SJSA1 (cell line): ENCODE measurements at regions not wholly inside any gene's neighbourhood (a gene's known extent, or its start where the extent isn't known, plus 50 kb on each side); places are given as distances from the start of the nearest gene placed in this dataset.

ENCODE experiments used
- DNase-seq, 2 experiments: peaks; one replicate each; pipeline ENCODE4 v3.0.0-alpha.2; 2015 to 2020; ENCODE audit warnings: low spot score in 2 of 2, low read depth in 1 of 2
- H3K27ac ChIP-seq: fragments of 250-450 bp; sonication (Bioruptor Pico); 2 replicates; pipeline ENCODE4 v1.5.1; 2020; ENCODE audit warnings: mild to moderate bottlenecking, moderate library complexity
- H3K27me3 ChIP-seq: fragments of 250-450 bp; sonication (Bioruptor Pico); replicated peaks from 2 replicates; pipeline ENCODE4 v1.5.1; 2020; ENCODE audit warnings: mild to moderate bottlenecking, moderate library complexity
- H3K36me3 ChIP-seq: fragments of 250-450 bp; sonication (Bioruptor Pico); 2 replicates; pipeline ENCODE4 v1.5.1; 2020; ENCODE audit warnings: mild to moderate bottlenecking
- H3K4me1 ChIP-seq: fragments of 250-450 bp; sonication (Bioruptor Pico); replicated peaks from 2 replicates; pipeline ENCODE4 v1.6.1; 2021; ENCODE audit warnings: mild to moderate bottlenecking
- H3K4me3 ChIP-seq: fragments of 250-450 bp; sonication (Bioruptor Pico); 2 replicates; pipeline ENCODE4 v1.5.1; 2020; ENCODE audit warnings: mild to moderate bottlenecking
- H3K9me3 ChIP-seq: fragments of 250-450 bp; sonication (Bioruptor Pico); replicated peaks from 2 replicates; pipeline ENCODE4 v1.5.1; 2020; ENCODE audit warnings: mild to moderate bottlenecking

DNA sequence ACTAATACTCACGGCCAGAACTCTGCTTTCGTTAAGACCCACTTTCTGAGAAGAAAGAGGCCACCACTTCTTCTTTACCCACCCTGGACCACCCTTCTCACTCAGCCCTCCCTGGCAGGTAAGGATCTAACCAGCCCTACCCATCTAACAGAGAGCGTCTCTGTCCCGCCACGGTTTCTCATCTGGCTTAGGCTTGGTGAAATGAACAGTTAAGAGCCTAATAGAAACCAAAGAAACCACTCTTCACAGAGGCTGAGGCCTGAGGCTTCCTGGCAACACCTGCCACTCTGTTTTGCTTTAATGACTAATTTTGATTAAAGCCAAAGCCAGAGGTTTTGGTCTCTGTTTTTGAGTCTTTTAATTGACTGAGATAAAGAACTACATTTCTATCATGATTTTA is 354.1 kb upstream of the SLC30A5 start:
- H3K27ac ChIP-seq, result no peak overlapping the region
- no peak overlapping the region for H3K4me3 ChIP-seq
- H3K27me3 ChIP-seq, result no peaks in the 10 kb centered on the region
- H3K9me3 ChIP-seq, result no peaks in the 10 kb centered on the region
- no peaks in the 10 kb centered on the region for H3K36me3 ChIP-seq
- no peaks in the 10 kb centered on the region for H3K4me1 ChIP-seq
- no peak for DNase-seq

DNA sequence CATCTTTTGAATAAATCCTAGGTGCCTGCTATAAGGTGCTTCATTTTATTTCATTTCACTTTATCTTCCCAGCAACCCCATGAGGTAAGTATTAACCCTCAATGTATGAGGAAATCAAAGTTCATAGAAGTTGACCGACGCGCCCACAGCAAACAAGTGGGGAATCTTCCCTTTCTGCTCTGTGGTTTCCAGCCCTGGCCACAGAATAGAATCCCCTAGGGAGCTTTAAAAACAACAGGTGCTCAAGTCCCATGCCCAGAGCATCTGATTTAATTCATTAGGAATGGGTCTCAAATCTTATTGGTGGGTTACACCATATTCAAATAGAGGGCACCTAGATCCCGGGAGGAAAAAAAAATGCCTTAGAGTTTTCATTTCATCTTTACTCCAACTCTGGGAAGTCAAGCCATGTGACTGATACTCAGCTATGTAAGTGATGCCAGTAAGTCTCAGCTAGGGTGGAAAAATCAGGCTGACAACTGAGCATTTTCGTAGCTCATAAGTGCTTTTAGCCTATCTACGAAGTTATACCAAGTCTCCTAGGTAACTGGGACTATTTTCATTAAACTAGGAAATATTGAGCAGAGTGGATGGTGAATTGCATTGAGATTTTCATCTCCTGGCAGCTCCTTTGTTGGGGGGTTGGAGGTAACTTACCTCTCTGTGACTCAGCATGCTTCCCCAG is 353.4 kb upstream of the SLC30A5 start:
- no peak for DNase-seq
- no peaks in the 10 kb centered on the region for H3K9me3 ChIP-seq
- no peaks in the 10 kb centered on the region for H3K36me3 ChIP-seq
- H3K27ac ChIP-seq, result no peak overlapping the region
- no peaks in the 10 kb centered on the region for H3K4me1 ChIP-seq
- no peak overlapping the region for H3K4me3 ChIP-seq
- H3K27me3 ChIP-seq, result no peaks in the 10 kb centered on the region

GRCh38 chr5:68744206-68744605 is 349.6 kb upstream of the SLC30A5 start:
- H3K27ac ChIP-seq, result no peak overlapping the region
- no peak for DNase-seq
- no peaks in the 10 kb centered on the region for H3K27me3 ChIP-seq
- no peaks in the 10 kb centered on the region for H3K4me1 ChIP-seq
- no peaks in the 10 kb centered on the region for H3K36me3 ChIP-seq
- no peak overlapping the region for H3K4me3 ChIP-seq
- H3K9me3 ChIP-seq, result no peaks in the 10 kb centered on the region

- H3K4me3 ChIP-seq, result no peak overlapping the region
- no peak for DNase-seq
- no peaks in the 10 kb centered on the region for H3K4me1 ChIP-seq
- no peaks in the 10 kb centered on the region for H3K27me3 ChIP-seq
- no peak overlapping the region for H3K27ac ChIP-seq
- no peaks in the 10 kb centered on the region for H3K9me3 ChIP-seq
- H3K36me3 ChIP-seq, result no peaks in the 10 kb centered on the region
These were observed 348.4 kb upstream of the SLC30A5 start for GRCh38 chr5:68745448-68745847.

DNA sequence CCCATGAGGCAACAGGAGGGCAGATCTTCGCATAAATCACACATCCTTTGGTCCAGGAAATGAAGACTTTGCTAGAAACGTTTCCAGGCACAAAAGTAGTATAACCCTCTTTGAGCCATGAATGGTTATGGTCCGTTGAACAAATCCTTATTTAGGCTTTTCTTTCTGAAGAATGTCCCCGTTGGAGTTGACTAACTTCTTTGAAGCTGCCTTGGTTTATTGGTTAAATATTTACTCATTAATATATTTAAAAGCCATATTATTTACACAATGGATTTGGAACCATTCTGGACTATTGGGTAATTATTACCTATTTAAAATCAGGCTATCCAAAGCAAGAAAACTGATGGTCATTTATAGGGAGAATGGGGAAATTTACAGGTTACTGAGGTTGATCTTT is 347.6 kb upstream of the SLC30A5 start:
- no peak for DNase-seq
- no peaks in the 10 kb centered on the region for H3K27me3 ChIP-seq
- H3K4me1 ChIP-seq, result no peaks in the 10 kb centered on the region
- no peak overlapping the region for H3K27ac ChIP-seq
- H3K36me3 ChIP-seq, result no peaks in the 10 kb centered on the region
- H3K9me3 ChIP-seq, result no peaks in the 10 kb centered on the region
- no peak overlapping the region for H3K4me3 ChIP-seq

- Histone ChIP-seq H3K4me3 (no peak overlapping the region), H3K4me1 (no peaks in the 10 kb centered on the region), H3K9me3 (no peaks in the 10 kb centered on the region), H3K27me3 (no peaks in the 10 kb centered on the region), H3K36me3 (no peaks in the 10 kb centered on the region), H3K27ac (no peak overlapping the region)
- no peak for DNase-seq
These were observed 347.0 kb upstream of the SLC30A5 start for GRCh38 chr5:68746643-68747420.

GRCh38 chr5:68747521-68747920 is 346.3 kb upstream of the SLC30A5 start:
- H3K27ac ChIP-seq, result no peak overlapping the region
- H3K4me1 ChIP-seq, result no peaks in the 10 kb centered on the region
- no peaks in the 10 kb centered on the region for H3K36me3 ChIP-seq
- H3K4me3 ChIP-seq, result no peak overlapping the region
- no peak for DNase-seq
- H3K9me3 ChIP-seq, result no peaks in the 10 kb centered on the region
- no peaks in the 10 kb centered on the region for H3K27me3 ChIP-seq

DNA sequence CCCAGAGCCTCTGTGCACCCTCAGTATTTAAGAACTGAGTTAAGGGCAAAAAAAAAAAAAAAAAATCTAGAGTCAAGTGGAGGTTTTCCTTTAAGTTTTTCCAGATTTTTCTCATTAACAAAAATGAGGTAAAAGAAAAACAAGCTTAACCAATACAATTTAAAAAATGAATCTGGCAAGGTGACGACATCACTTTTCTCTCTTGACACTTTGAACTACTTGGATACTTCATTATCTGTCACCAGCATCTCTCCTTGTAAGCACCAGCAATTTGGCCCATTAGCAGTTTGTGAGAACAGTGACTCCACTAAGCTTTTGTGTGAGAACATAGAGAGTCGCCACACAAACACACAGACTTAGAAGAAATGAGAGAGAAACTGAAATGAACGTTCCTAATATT is 345.7 kb upstream of the SLC30A5 start:
- DNase-seq, result no peak
- H3K36me3 ChIP-seq, result no peaks in the 10 kb centered on the region
- no peak overlapping the region for H3K27ac ChIP-seq
- no peaks in the 10 kb centered on the region for H3K27me3 ChIP-seq
- no peaks in the 10 kb centered on the region for H3K9me3 ChIP-seq
- H3K4me1 ChIP-seq, result no peaks in the 10 kb centered on the region
- H3K4me3 ChIP-seq, result no peak overlapping the region

- no peaks in the 10 kb centered on the region for H3K27me3 ChIP-seq
- no peaks in the 10 kb centered on the region for H3K36me3 ChIP-seq
- no peak for DNase-seq
- no peaks in the 10 kb centered on the region for H3K4me1 ChIP-seq
- H3K9me3 ChIP-seq, result no peaks in the 10 kb centered on the region
- no peak overlapping the region for H3K4me3 ChIP-seq
- no peak overlapping the region for H3K27ac ChIP-seq
These were observed 344.7 kb upstream of the SLC30A5 start for GRCh38 chr5:68749077-68749476.

- no peaks in the 10 kb centered on the region for H3K27me3 ChIP-seq
- no peaks in the 10 kb centered on the region for H3K4me1 ChIP-seq
- H3K36me3 ChIP-seq, result no peaks in the 10 kb centered on the region
- no peak for DNase-seq
- no peak overlapping the region for H3K27ac ChIP-seq
- H3K4me3 ChIP-seq, result no peak overlapping the region
- H3K9me3 ChIP-seq, result no peaks in the 10 kb centered on the region
These were observed 344.2 kb upstream of the SLC30A5 start for GRCh38 chr5:68749631-68750030.

GRCh38 chr5:68751661-68752060 is 342.2 kb upstream of the SLC30A5 start:
- Histone ChIP-seq H3K27ac (no peak overlapping the region), H3K4me1 (no peaks in the 10 kb centered on the region), H3K9me3 (no peaks in the 10 kb centered on the region), H3K27me3 (no peaks in the 10 kb centered on the region), H3K4me3 (no peak overlapping the region), H3K36me3 (no peaks in the 10 kb centered on the region)
- no peak for DNase-seq

- Histone ChIP-seq H3K4me1 (no peaks in the 10 kb centered on the region), H3K9me3 (no peaks in the 10 kb centered on the region), H3K4me3 (no peak overlapping the region), H3K27me3 (no peaks in the 10 kb centered on the region), H3K36me3 (no peaks in the 10 kb centered on the region), H3K27ac (no peak overlapping the region)
- DNase-seq, result no peak
These were observed 339.3 kb upstream of the SLC30A5 start for GRCh38 chr5:68754536-68754935.

DNA sequence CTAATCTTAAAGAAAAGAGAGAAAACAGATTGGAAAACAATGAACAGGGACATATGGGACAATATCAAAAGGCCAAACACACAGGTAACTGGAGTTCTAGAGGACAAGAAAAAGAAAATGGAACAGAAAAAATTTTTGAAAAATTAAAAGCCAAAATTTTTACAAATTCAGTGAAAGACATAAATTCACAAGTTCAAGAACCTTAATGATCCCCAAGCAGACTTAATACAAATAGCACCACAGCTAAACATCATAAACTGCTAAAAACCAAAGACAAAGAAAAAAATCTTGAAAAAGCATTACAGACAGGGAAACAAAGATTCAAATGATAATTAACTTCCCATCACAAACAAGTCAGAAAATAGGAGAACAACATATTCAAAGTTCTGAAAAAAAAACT is 338.5 kb upstream of the SLC30A5 start:
- no peaks in the 10 kb centered on the region for H3K4me1 ChIP-seq
- H3K9me3 ChIP-seq, result no peaks in the 10 kb centered on the region
- no peaks in the 10 kb centered on the region for H3K36me3 ChIP-seq
- H3K27ac ChIP-seq, result no peak overlapping the region
- no peak overlapping the region for H3K4me3 ChIP-seq
- H3K27me3 ChIP-seq, result no peaks in the 10 kb centered on the region
- no peak for DNase-seq

DNA sequence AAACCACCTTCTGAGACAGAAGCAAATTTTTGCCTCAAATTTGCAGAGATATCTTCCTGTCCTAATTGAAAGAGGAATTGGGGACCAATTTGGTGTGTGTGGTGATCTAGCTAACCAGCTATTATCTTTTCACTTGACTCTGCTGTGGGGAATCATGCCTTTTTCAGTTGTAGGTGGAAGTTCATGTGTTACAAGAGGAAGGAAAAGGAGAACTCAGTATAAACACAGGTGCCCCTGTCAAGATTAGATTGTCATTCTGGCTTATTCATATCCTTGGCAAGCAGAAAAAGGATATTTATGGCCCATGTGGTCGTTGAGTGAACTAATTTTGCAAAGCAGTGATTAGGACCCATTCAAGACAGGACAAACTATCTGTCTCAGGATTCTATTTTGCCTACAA is 336.8 kb upstream of the SLC30A5 start:
- H3K4me1 ChIP-seq, result no peaks in the 10 kb centered on the region
- no peak overlapping the region for H3K4me3 ChIP-seq
- no peak overlapping the region for H3K27ac ChIP-seq
- H3K27me3 ChIP-seq, result no peaks in the 10 kb centered on the region
- no peaks in the 10 kb centered on the region for H3K9me3 ChIP-seq
- DNase-seq, result no peak
- H3K36me3 ChIP-seq, result no peaks in the 10 kb centered on the region
